ENCODE measurements at regions not wholly inside any gene's neighbourhood (a gene's known extent, or its start where the extent isn't known, plus 50 kb on each side); places are given as distances from the start of the nearest gene placed in this dataset.
A peak's percentile ranks its signal among the peaks of the same experiment; 100 is the strongest.

- peak; percentile 68 for DNase-seq (ENCODE audit: low read depth)
Observed at GRCh38 chr9:18347386-18348082, 126.4 kb upstream of the ADAMTSL1 start.

- no peak for DNase-seq (ENCODE audit: low read depth)
Observed at GRCh38 chr9:18348083-18348475, 125.9 kb upstream of the ADAMTSL1 start.

- no peak for DNase-seq (ENCODE audit: low read depth)
Observed at GRCh38 chr9:18349530-18349929, 124.4 kb upstream of the ADAMTSL1 start.

- DNase-seq (ENCODE audit: low read depth) = no peak
Observed at GRCh38 chr9:18350036-18350435, 123.9 kb upstream of the ADAMTSL1 start.

GRCh38 chr9:18350995-18351595 is 122.9 kb upstream of the ADAMTSL1 start:
- no peak for DNase-seq (ENCODE audit: low read depth)

GRCh38 chr9:18352711-18353110 is 121.2 kb upstream of the ADAMTSL1 start:
- no peak for DNase-seq (ENCODE audit: low read depth)

GRCh38 chr9:18353473-18353872 is 120.5 kb upstream of the ADAMTSL1 start:
- DNase-seq (ENCODE audit: low read depth) = no peak

- no peak for DNase-seq (ENCODE audit: low read depth)
Observed at GRCh38 chr9:18357321-18357720, 116.6 kb upstream of the ADAMTSL1 start.

GRCh38 chr9:18358325-18358724 is 115.6 kb upstream of the ADAMTSL1 start:
- DNase-seq (ENCODE audit: low read depth) = no peak

- DNase-seq (ENCODE audit: low read depth) = peak; percentile 69
Observed at GRCh38 chr9:18359335-18359734, 114.6 kb upstream of the ADAMTSL1 start.

GRCh38 chr9:18360005-18360404 is 113.9 kb upstream of the ADAMTSL1 start:
- DNase-seq (ENCODE audit: low read depth) = peak; percentile 36

- no peak for DNase-seq (ENCODE audit: low read depth)
Observed at GRCh38 chr9:18361646-18362045, 112.3 kb upstream of the ADAMTSL1 start.

- DNase-seq (ENCODE audit: low read depth) = no peak
Observed at GRCh38 chr9:18362166-18362565, 111.8 kb upstream of the ADAMTSL1 start.

GRCh38 chr9:18362901-18363685 is 110.9 kb upstream of the ADAMTSL1 start:
- no peak for DNase-seq (ENCODE audit: low read depth)

- no peak for DNase-seq (ENCODE audit: low read depth)
Observed at GRCh38 chr9:18365651-18366050, 108.3 kb upstream of the ADAMTSL1 start.

- no peak for DNase-seq (ENCODE audit: low read depth)
Observed at GRCh38 chr9:18366184-18366583, 107.8 kb upstream of the ADAMTSL1 start.

- DNase-seq (ENCODE audit: low read depth) = no peak
Observed at GRCh38 chr9:18368206-18368605, 105.7 kb upstream of the ADAMTSL1 start.

- DNase-seq (ENCODE audit: low read depth) = no peak
Observed at GRCh38 chr9:18371141-18371540, 102.8 kb upstream of the ADAMTSL1 start.

- no peak for DNase-seq (ENCODE audit: low read depth)
Observed at GRCh38 chr9:18371621-18372020, 102.3 kb upstream of the ADAMTSL1 start.

- peak; percentile 80 for DNase-seq (ENCODE audit: low read depth)
Observed at GRCh38 chr9:18379073-18379811, 94.7 kb upstream of the ADAMTSL1 start.

GRCh38 chr9:18382243-18382642 is 91.7 kb upstream of the ADAMTSL1 start:
- no peak for DNase-seq (ENCODE audit: low read depth)

- DNase-seq (ENCODE audit: low read depth) = no peak
Observed at GRCh38 chr9:18384066-18384465, 89.9 kb upstream of the ADAMTSL1 start.
